GM21786 (cell line): ENCODE measurements at regions not wholly inside any gene's neighbourhood (a gene's known extent, or its start where the extent isn't known, plus 50 kb on each side); places are given as distances from the start of the nearest gene placed in this dataset.
A peak's percentile ranks its signal among the peaks of the same experiment; 100 is the strongest.
"Not testable (repeated sequence)": the region's sequence is repeated elsewhere in the genome, so short reads cannot be mapped to it uniquely, and the experiment has no call there.

Experiments
- ATAC-seq: cut with Tn5 transposase; IDR thresholded peaks from one replicate; pipeline ENCODE4 v1.9.1; 2021; ENCODE audit not compliant: unreplicated experiment

DNA sequence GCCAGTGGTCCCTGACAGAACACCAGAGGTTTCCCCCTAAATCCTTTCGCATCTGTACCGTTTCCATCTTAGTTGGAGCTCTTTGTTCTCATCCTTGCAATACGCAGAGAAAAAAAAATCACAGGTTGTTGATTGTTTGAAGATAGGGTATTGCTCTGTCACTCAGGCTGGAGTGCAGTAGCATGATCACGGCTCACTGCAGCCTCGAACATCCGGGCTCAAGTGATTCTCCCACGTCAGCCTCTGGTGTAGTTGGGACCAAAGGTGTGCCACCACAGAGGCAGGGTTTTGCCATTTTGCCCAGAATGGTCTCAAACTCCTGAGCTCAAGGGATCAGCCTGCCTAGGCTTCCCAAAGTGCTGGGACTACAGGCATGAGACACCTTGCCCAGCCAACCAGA is 185.9 kb downstream of the FAM72C start:
- not testable (repeated sequence) for ATAC-seq

GRCh38 chr1:143784239-143784882 is 187.4 kb downstream of the FAM72C start:
- ATAC-seq: not testable (repeated sequence)

- not testable (repeated sequence) for ATAC-seq
Measured at GRCh38 chr1:143778178-143778577, 193.6 kb downstream of the FAM72C start.

- not testable (repeated sequence) for ATAC-seq
Measured at GRCh38 chr1:143764831-143765230, 207.0 kb downstream of the FAM72C start.

GRCh38 chr1:143760366-143760765 is 211.4 kb downstream of the FAM72C start:
- ATAC-seq: not testable (repeated sequence)

DNA sequence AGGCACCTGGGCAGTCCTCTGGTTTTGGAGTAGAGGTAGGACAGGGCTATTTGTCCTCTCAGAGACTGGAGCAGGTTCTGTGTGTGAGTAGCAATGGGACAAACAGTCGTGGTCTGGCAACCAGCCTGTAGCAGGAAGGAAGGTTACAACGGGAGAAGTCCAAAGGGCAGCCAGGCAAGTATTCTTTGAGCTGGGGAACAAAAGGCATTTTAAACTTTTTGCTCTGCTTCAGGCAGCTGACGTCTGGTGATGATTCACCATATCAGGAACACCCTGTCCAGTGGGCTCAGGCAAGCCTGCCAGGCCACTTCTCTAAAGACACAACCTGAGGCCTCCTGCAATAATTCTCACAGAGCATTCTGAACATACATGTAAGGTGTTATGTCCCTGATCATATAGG is 215.8 kb downstream of the FAM72C start:
- ATAC-seq: not testable (repeated sequence)

DNA sequence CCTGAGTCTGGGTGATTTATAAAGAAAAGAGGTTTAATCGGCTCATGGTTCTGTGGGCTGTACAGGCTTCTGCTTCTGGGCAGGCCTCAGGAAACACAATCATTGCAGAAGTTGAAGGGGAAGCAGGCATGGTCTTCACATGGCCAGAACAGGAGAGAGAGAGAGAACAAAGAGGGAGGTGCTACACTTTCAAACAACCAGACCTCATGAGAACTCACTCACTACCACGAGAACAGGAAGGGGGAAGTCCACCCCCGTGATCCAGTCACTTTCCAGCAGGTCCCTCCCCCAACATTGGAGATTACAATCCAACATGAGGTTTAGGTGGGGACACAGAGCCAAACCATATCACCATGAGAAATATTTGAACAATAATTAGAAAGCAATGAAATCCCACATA is 222.9 kb downstream of the FAM72C start:
- ATAC-seq: no peak

DNA sequence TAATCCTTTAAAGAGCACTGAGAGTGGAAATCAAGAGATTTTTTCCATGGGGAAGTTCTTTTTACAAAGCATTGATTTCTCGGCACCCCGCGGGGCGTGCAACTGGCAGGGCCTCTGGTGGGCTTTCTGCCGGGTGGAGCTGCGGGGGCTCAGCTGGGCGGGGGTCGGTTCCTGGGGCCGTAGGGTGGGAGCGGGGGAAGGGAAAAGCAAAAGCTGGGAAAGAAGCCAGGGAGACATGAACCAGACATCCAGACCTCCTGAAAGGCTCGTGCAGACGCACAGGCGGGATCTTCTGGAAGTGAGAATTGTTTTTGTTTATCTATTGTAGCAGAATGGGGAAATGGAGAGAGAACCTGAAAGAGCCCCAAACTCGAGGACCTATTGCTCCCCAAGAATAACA is 235.2 kb downstream of the FAM72C start:
- no peak for ATAC-seq

- no peak for ATAC-seq
Measured at GRCh38 chr1:143735764-143736461, 235.9 kb downstream of the FAM72C start.

DNA sequence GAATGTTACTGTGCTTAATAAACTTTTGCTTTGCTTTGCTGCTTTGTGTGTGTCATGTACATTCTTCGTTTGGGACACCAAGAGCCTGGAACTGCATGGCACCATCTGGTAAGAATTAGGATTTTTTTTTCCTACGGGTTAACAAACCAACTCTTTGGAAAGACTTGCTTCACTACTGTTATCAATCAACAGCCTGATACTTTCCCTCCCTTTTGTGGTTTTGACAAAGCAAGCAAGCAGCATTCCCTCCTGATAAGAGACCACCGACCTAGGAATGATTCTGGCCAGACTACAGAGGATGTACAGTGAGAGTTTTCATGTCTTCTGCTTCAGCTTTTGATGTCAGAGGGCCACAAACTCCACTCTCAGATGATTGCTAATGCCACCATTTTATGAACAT is 237.5 kb downstream of the FAM72C start:
- not testable (repeated sequence) for ATAC-seq

DNA sequence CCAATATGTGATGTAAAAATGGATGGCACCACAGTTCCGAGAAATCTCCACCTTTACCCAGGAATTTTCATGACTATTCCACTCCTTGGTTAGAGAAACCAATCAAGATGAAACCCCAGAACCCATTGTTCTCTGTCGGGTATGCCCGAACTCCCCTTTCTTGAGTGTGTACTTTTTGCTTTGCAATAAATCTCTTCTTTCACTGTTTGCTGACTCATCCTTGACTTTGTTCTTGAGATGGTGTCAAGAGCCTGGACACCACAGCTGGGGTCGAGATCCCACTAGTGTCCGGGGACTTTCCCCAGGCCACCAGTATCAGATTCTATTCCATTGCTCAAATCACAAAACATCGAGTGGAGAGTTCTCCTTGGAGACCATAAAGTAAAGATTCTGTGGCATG is 240.9 kb downstream of the FAM72C start:
- not testable (repeated sequence) for ATAC-seq

DNA sequence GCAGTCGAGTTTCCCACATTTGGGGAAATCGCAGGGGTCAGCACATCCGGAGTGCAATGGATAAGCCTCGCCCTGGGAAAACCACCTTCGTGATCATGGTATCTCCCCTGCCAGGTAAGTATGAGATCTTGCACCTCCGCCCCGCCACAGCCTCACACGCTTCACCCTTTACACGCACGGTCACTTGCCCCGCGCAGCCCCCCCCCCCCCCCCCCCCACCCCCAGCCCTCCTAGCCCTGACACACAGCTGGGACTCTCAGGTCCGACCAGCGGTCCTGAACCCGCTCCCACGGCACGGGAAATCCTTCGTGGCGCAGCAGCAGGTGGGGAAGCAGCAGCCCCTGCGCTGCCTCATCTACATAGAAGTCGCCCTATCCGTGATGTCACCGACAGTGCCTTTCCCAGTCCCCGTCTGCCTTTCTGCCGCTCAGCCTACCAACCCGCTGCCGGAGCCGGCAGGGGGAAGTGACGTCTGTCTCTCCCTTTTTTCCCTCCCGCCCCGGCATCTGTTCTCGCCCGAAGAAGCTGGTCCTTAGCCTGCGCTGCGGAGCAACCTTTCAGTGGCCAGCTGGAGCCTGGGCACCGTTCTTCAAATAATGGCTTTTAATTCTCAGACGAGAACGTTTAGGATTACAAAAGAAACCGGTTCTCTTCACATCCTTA is 242.2 kb downstream of the FAM72C start:
- ATAC-seq: peak; percentile 70

DNA sequence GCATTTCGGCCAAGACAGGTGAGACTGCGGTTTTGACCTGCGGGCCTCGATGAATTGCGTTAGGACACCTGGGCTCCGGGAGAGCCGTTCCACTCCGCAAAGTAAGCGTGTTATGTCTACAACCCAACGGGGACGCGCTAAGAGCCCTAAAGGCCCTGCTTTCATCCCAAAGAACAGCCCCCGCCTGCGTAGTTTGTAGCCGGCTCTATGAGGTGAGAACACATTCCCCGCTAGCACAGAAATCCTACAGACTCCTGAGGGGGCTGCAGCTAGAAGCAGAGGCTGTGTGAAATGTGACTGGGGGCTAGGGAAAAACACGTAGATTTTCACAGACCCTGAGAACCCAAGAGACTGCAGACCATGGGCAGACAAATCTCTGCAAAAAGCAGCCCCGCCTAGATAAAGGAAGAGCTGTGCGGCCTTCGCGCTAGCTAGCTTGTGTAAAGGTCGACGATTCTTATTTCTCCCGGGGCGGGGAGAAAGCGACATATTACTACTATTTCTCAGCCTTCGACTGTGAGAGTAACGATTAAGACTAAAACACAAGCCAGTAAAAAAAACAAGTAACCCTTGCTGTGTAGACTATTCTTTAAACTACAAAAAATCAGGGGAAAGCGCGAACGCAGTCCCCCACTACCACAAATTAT is 242.9 kb downstream of the FAM72C start:
- ATAC-seq: peak; percentile 90

- ATAC-seq: no peak
Measured at GRCh38 chr1:143727263-143727662, 244.5 kb downstream of the FAM72C start.

DNA sequence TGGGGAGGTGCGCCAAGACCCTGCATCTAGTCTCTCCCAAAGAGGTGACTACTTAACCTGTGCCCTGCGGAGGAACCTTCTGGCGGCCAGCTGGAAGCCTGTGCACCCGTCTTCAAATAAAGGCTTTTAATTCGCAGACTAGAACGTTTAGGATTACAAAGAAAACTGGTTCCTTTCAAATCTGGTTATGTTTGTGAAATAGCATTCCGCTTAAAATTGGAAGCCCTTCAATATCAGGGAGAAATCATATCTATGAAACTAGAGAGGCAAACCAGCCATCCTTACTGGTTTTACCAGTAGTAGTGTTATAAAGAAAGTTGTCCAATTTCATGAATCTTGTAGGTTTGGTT is 250.8 kb downstream of the FAM72C start:
- ATAC-seq: no peak

DNA sequence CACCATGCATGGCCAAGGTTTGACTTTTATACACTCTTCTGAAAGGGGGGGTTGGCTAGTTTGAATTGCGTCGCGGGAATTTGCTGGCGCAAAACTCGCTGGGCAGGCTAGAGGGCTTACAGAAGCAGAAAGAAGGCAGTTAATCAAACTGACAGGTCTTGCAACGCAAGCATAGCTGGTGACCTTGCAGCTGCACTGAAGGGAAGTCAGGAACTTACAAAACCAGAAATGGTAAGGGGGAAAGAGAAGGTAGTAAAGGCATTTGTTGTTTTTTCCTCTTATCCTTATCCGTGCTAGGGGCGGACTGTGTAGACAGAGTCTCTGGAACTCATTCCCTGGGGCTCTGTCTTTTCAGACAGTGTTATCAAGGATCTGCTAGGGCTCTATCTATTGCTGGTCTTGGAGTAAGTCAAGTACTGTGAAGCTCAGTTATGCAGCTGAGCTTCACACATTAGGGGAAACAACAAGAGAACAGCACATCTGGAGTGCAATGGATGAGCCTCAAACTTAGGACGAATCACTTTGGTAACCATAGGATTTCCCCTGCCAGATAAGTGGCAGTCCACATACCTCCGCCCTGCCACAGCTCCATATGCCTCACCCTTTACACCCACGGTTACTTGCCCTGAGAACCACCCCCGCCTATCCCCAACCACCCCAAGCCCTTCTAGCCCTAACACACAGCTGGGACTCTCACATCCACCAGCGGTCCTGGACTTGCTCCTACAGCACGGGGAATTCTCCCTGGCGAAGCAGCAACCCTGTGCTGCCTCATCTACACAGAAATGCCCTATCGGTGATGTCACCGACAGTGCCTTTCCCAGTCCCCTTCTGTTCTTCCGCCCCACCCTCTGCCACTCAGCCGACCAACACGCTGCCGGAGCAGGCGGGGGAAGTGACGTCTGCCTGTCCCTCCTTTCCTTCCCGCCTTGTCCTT is 251.4 kb downstream of the FAM72C start:
- no peak for ATAC-seq

- no peak for ATAC-seq
Measured at GRCh38 chr1:143718524-143718923, 253.3 kb downstream of the FAM72C start.

DNA sequence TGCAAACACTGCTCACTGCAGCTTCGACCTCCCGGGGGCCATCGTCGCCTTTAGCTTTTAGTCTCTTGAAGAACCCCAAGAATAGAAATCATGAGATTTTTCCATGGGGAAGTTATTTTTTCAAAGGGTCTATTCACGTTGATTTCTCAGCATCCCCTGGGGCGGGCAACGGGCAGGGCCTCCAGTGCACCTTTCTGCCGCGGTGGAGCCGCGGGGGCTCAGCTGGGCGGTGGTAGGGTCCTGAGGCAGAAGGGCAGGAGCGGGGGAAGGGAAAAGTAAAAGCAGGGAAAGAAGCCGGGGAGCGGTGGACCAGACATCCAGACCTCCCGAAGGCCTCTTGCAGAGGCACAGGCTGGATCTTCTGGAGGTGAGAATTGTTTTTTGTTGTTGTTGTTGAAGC is 253.8 kb downstream of the FAM72C start:
- no peak for ATAC-seq

GRCh38 chr1:143717434-143717833 is 254.4 kb downstream of the FAM72C start:
- ATAC-seq: no peak

DNA sequence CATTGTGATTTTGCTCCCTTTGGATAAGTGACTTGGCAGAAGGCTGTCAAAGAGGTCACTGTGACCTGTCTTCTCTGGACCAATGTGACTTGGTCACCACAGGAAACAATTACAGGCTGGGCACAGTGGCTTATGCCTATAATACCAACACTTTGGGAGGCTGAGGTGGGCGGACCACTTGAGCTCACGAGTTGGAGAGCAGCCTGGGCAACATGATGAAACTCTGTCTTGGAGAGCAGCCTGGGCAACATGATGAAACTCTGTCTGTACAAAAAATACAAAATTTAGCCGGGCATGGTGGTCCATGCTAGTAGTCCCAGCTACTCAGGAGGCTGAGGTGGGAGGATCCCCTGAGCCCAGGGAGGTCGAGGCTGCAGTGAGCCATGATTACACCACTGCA is 256.9 kb downstream of the FAM72C start:
- not testable (repeated sequence) for ATAC-seq
